ENCODE measurements at regions not wholly inside any gene's neighbourhood (a gene's known extent, or its start where the extent isn't known, plus 50 kb on each side); places are given as distances from the start of the nearest gene placed in this dataset.
A peak's percentile ranks its signal among the peaks of the same experiment; 100 is the strongest.

DNA sequence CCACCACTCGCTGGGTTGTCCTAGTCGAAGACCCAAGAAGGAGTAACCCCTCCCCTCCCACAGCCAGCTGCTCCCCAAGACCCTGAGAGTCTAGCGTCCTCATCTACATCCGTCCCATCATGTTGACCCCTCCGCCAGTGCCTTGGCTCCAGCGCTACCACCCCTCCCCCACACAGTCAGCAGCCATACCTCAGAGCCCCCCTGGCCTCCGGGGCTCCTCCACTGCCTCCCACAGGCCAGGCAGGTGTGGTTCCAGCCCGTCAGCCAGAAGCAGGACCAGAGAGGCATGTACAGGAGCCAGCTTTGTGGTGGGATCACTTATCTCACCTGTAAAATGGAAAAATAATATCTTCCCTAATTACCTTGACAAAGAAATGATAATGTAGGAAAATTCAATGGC lies 51.5 kb upstream of the PHF21B start:
- no peak for ATAC-seq (ENCODE audit: low FRiP score in 2 of 2)
- H3K27me3 ChIP-seq, result no peaks in the 10 kb centered on the region
- no peak overlapping the region for H3K27ac ChIP-seq
- no peaks in the 10 kb centered on the region for H3K36me3 ChIP-seq
- no peak for DNase-seq
- TF ChIP-seq POLR2A (IDR thresholded peaks at IDR 0.05) (no peak), POLR2AphosphoS5 (IDR thresholded peaks at IDR 0.05) (no peak), EP300 (IDR thresholded peaks at IDR 0.05) (no peak)
- TF ChIP-seq, protein P1, sequence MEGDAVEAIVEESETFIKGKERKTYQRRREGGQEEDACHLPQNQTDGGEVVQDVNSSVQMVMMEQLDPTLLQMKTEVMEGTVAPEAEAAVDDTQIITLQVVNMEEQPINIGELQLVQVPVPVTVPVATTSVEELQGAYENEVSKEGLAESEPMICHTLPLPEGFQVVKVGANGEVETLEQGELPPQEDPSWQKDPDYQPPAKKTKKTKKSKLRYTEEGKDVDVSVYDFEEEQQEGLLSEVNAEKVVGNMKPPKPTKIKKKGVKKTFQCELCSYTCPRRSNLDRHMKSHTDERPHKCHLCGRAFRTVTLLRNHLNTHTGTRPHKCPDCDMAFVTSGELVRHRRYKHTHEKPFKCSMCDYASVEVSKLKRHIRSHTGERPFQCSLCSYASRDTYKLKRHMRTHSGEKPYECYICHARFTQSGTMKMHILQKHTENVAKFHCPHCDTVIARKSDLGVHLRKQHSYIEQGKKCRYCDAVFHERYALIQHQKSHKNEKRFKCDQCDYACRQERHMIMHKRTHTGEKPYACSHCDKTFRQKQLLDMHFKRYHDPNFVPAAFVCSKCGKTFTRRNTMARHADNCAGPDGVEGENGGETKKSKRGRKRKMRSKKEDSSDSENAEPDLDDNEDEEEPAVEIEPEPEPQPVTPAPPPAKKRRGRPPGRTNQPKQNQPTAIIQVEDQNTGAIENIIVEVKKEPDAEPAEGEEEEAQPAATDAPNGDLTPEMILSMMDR (IDR thresholded peaks at IDR 0.05), result no peak
- no peaks in the 10 kb centered on the region for H3K9me3 ChIP-seq
- H3K4me3 ChIP-seq, result no peak overlapping the region
- no peaks in the 10 kb centered on the region for H3K4me1 ChIP-seq
- WGBS, 2 donors, result 79 to 87% methylated on average over 7 to 8 of the region's 8 CpGs

DNA sequence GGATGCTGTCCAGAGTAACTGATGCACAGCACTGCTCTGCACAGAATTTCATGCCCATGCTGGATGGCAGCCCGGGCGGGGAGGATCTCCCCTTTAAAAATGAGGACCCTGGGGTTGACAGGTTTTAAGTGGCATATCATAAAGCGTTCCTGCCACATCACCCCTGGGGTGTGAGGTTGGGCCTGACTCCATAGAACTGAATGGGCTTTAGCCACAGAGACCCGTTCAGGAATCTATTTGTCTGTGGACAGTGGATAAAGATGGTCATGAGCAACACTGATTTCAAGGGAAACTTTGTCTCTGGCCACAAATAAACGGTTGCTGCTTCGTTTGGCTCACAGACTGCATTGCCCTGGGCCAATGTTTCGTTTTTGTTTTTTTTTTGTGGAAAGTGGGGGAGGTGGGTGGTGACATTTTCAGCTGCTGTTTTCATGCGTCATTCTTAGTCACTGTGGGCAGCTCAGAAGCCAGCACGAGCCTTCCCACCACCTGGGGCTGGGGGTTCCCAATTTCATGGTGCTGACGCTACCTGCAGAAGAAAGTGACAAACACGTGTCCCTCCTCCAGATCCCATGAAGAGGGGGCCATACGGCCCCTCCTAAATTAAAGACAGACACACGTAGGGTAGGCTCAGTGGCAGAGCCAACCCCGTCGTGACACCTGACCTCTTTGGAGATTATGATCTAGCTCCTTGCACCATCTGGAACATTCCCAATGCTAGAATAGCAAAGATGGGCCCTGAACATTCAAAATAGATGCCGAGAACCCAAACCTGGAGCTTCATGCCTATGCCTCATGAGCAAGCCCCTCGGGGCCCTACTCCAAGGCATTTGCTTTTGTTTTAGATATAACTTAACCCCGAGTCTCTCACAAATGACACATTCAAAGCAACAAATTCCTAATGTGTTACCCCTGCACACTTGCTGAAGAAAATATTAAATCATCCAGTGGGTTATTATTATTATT lies 54.8 kb upstream of the PHF21B start:
- Histone ChIP-seq H3K36me3 (no peaks in the 10 kb centered on the region), H3K4me3 (no peak overlapping the region), H3K27ac (no peak overlapping the region), H3K4me1 (no peaks in the 10 kb centered on the region), H3K9me3 (no peaks in the 10 kb centered on the region), H3K27me3 (no peaks in the 10 kb centered on the region)
- TF ChIP-seq EP300 (IDR thresholded peaks at IDR 0.05), result no peak
- TF ChIP-seq POLR2AphosphoS5 (IDR thresholded peaks at IDR 0.05), result no peak
- TF ChIP-seq, protein P1 (IDR thresholded peaks at IDR 0.05), result no peak
- no peak for TF ChIP-seq POLR2A (IDR thresholded peaks at IDR 0.05)
- WGBS, 2 donors, result 53 to 68% methylated on average over 12 to 18 of the region's 18 CpGs
- peak in 1 of 2 donors; percentile 23 for ATAC-seq (ENCODE audit: low FRiP score in 2 of 2)
- DNase-seq, result no peak

DNA sequence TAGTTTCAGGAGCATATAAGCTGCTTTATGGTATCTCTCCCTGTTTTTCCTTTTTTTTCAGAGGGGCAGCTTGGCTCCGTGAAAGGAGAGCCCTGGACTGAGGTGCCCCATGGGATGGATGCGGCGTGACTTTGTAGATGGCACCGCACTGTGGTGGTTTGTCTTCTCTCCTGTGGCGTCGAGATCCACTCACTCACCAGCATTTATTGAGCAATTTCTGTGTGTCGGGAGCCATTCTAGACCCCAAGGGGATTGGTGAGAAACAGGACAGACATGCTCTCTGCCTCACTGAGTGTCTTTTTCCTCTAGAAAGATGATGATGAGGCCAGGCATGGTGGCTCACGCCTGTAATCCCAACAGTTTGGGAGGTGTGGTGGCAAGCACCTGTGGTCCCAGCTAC lies 55.9 kb upstream of the PHF21B start:
- no peaks in the 10 kb centered on the region for H3K4me1 ChIP-seq
- H3K27ac ChIP-seq, result no peak overlapping the region
- TF ChIP-seq, protein P1 (IDR thresholded peaks at IDR 0.05), result no peak
- TF ChIP-seq EP300 (IDR thresholded peaks at IDR 0.05), result no peak
- no peak for TF ChIP-seq POLR2AphosphoS5 (IDR thresholded peaks at IDR 0.05)
- TF ChIP-seq POLR2A (IDR thresholded peaks at IDR 0.05), result no peak
- WGBS, 2 donors, result 89 to 90% methylated on average over 8 of the region's 8 CpGs
- ATAC-seq (ENCODE audit: low FRiP score in 2 of 2) (no peak), DNase-seq (no peak)
- no peaks in the 10 kb centered on the region for H3K27me3 ChIP-seq
- H3K36me3 ChIP-seq, result no peaks in the 10 kb centered on the region
- no peak overlapping the region for H3K4me3 ChIP-seq
- no peaks in the 10 kb centered on the region for H3K9me3 ChIP-seq

DNA sequence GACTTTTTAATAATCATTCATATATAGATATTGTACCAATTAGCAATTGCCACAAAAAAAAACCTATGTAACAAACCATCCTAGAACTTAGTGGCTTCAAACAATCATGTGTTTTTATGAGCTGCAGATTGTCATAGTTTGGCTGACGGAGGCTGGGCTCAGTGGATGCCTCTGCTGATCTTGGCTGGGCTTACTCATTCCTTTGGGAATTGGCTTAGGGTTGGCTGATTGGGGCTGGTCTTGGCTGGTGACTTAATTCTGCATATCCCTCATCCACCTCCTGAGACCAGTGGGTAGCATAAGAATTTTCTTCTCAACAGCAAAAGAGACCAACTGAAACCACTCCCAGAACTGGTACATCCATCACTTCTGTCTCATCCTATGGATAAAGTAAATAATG lies 57.9 kb upstream of the PHF21B start:
- H3K36me3 ChIP-seq, result no peaks in the 10 kb centered on the region
- no peak for ATAC-seq (ENCODE audit: low FRiP score in 2 of 2)
- no peak for DNase-seq
- no peak for TF ChIP-seq POLR2AphosphoS5 (IDR thresholded peaks at IDR 0.05)
- TF ChIP-seq EP300 (IDR thresholded peaks at IDR 0.05), result no peak
- no peak for TF ChIP-seq POLR2A (IDR thresholded peaks at IDR 0.05)
- TF ChIP-seq, protein P1 (IDR thresholded peaks at IDR 0.05), result no peak
- H3K4me1 ChIP-seq, result no peaks in the 10 kb centered on the region
- 76 to 79% methylated on average over 1 of the region's 1 CpG for WGBS, 2 donors
- no peaks in the 10 kb centered on the region for H3K9me3 ChIP-seq
- no peaks in the 10 kb centered on the region for H3K27me3 ChIP-seq
- H3K27ac ChIP-seq, result no peak overlapping the region
- no peak overlapping the region for H3K4me3 ChIP-seq

All from upper lobe of left lung (tissue), 6 donors.